ENCODE measurements at regions not wholly inside any gene's neighbourhood (a gene's known extent, or its start where the extent isn't known, plus 50 kb on each side); places are given as distances from the start of the nearest gene placed in this dataset.

DNA sequence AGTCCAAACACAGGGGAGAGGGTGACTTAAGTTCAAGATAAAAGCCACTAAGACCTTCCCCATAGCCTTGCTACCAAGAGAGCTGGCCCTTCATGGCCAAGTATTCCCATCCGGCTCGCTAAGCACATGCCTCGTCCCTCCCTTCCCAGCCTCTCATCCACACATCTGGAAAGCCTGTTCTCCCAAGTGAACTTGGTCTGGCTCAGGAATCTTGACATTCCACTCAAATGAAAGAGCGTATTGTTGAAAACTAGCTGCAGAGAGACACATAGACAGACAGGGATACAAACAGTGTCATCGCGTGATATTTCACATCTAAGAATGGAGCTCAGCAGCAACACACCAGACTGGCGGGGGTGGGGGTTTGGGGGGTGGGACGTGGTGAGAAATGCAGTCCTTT is 182.8 kb upstream of the FOXQ1 start:
- Mint-ChIP-seq H3K27me3 (ENCODE audit: low read depth) (no peaks in the 10 kb centered on the region; the same call in 1 of the 2 replicates), H3K4me1 (peaks cover 6% of the 10 kb centered on the region), H3K27ac (no peak overlapping the region), H3K4me3 (no peak overlapping the region), H3K9me3 (no peaks in the 10 kb centered on the region), H3K36me3 (no peaks in the 10 kb centered on the region)
- no peak for TF ChIP-seq USF2 (CRISPR knock-in tag; IDR thresholded peaks at IDR 0.05)
- CTCF ChIA-PET = interaction anchor here (0.5 kb wide), 1 partner anchor 226 kb away, joined by 3 read pairs; no protein-coding TSS in a partner anchor
- POLR2A ChIA-PET = no interaction called here
- ATAC-seq (no peak), DNase-seq (ENCODE audit: low spot score) (no peak)

GRCh38 chr6:1127597-1128288 is 184.2 kb upstream of the FOXQ1 start:
- no peak for TF ChIP-seq JUN (CRISPR knock-in tag; IDR thresholded peaks at IDR 0.05)
- no peak for TF ChIP-seq ATF1 (CRISPR knock-in tag; IDR thresholded peaks at IDR 0.05)
- TF ChIP-seq OVOL2 (CRISPR knock-in tag; IDR thresholded peaks at IDR 0.05; ENCODE audit: borderline replicate concordance) = no peak
- no peak for TF ChIP-seq GTF2I (CRISPR knock-in tag; conservative IDR thresholded peaks at IDR 0.05)
- TF ChIP-seq CDX4 (CRISPR knock-in tag; IDR thresholded peaks at IDR 0.05; ENCODE audit: borderline replicate concordance) = no peak
- TF ChIP-seq, protein P1, sequence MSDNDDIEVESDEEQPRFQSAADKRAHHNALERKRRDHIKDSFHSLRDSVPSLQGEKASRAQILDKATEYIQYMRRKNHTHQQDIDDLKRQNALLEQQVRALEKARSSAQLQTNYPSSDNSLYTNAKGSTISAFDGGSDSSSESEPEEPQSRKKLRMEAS (CRISPR knock-in tag; IDR thresholded peaks at IDR 0.05) = no peak
- H3K36me3 Mint-ChIP-seq = 0 out of 2 replicates have a peak, but pooled peaks cover 3% of the 10 kb centered on the region
- POLR2A ChIA-PET = no interaction called here
- no peak for DNase-seq (ENCODE audit: low spot score)
- no peak overlapping the region for H3K27ac Mint-ChIP-seq
- H3K27me3 Mint-ChIP-seq (ENCODE audit: low read depth) = no peaks in the 10 kb centered on the region; the same call in 1 of the 2 replicates
- CTCF ChIA-PET = no interaction called here
- ATAC-seq = no peak
- peaks cover 6% of the 10 kb centered on the region for H3K4me1 Mint-ChIP-seq
- peaks cover 7% of the 10 kb centered on the region for H3K9me3 Mint-ChIP-seq
- no peak overlapping the region for H3K4me3 Mint-ChIP-seq

DNA sequence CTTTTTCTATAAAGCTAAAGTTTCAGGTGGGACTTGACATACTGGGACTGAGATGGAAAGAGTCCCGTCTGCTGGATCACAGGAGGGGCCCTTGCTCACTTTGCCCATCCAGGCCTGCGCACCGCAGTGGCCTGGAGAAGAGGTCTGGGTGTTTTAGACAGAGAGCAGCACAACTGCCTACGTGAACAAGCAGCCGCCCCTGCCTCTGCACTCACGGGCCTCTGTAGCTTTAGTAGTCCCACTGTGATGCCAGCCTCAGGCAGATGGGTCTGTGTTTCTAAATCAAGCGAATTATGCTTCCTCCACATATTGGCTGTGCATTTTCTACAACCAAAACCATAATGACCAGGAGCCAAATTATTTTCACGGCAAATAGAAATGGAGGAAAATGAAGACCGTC is 184.8 kb upstream of the FOXQ1 start:
- POLR2A ChIA-PET = no interaction called here
- no peak overlapping the region for H3K4me3 Mint-ChIP-seq
- H3K27ac Mint-ChIP-seq = no peak overlapping the region
- H3K4me1 Mint-ChIP-seq = peaks cover 6% of the 10 kb centered on the region
- 0 out of 2 replicates have a peak, but pooled peaks cover 3% of the 10 kb centered on the region for H3K36me3 Mint-ChIP-seq
- TF ChIP-seq JUN (CRISPR knock-in tag; IDR thresholded peaks at IDR 0.05) (no peak), ZNF423 (CRISPR knock-in tag; IDR thresholded peaks at IDR 0.05) (no peak), SMAD3 (CRISPR knock-in tag; IDR thresholded peaks at IDR 0.05; ENCODE audit: borderline replicate concordance) (no peak), RELA (CRISPR knock-in tag; IDR thresholded peaks at IDR 0.05; ENCODE audit: borderline replicate concordance) (no peak), GABPB1 (CRISPR knock-in tag; IDR thresholded peaks at IDR 0.05) (no peak)
- no peak for ATAC-seq
- peaks cover 7% of the 10 kb centered on the region for H3K9me3 Mint-ChIP-seq
- DNase-seq (ENCODE audit: low spot score) = no peak
- CTCF ChIA-PET = no interaction called here
- no peaks in the 10 kb centered on the region; the same call in 1 of the 2 replicates for H3K27me3 Mint-ChIP-seq (ENCODE audit: low read depth)

- POLR2A ChIA-PET = no interaction called here
- ATAC-seq = no peak
- no peaks in the 10 kb centered on the region for H3K27me3 Mint-ChIP-seq (ENCODE audit: low read depth)
- H3K9me3 Mint-ChIP-seq = peaks cover 7% of the 10 kb centered on the region
- H3K36me3 Mint-ChIP-seq = 0 out of 2 replicates have a peak, but pooled peaks cover 3% of the 10 kb centered on the region
- H3K4me3 Mint-ChIP-seq = no peak overlapping the region
- H3K4me1 Mint-ChIP-seq = no peaks in the 10 kb centered on the region
- CTCF ChIA-PET = no interaction called here
- DNase-seq (ENCODE audit: low spot score) = no peak
- no peak overlapping the region for H3K27ac Mint-ChIP-seq
- TF ChIP-seq PREB (CRISPR knock-in tag; IDR thresholded peaks at IDR 0.05; ENCODE audit: borderline replicate concordance) (no peak), ATF1 (CRISPR knock-in tag; IDR thresholded peaks at IDR 0.05) (no peak), SMAD4 (CRISPR knock-in tag; IDR thresholded peaks at IDR 0.05) (no peak), EMX1 (CRISPR knock-in tag; IDR thresholded peaks at IDR 0.05) (no peak), ETV6 (CRISPR knock-in tag; IDR thresholded peaks at IDR 0.05) (no peak), ARID4B (CRISPR knock-in tag; IDR thresholded peaks at IDR 0.05; ENCODE audit: borderline replicate concordance) (no peak)
- TF ChIP-seq, protein P2, sequence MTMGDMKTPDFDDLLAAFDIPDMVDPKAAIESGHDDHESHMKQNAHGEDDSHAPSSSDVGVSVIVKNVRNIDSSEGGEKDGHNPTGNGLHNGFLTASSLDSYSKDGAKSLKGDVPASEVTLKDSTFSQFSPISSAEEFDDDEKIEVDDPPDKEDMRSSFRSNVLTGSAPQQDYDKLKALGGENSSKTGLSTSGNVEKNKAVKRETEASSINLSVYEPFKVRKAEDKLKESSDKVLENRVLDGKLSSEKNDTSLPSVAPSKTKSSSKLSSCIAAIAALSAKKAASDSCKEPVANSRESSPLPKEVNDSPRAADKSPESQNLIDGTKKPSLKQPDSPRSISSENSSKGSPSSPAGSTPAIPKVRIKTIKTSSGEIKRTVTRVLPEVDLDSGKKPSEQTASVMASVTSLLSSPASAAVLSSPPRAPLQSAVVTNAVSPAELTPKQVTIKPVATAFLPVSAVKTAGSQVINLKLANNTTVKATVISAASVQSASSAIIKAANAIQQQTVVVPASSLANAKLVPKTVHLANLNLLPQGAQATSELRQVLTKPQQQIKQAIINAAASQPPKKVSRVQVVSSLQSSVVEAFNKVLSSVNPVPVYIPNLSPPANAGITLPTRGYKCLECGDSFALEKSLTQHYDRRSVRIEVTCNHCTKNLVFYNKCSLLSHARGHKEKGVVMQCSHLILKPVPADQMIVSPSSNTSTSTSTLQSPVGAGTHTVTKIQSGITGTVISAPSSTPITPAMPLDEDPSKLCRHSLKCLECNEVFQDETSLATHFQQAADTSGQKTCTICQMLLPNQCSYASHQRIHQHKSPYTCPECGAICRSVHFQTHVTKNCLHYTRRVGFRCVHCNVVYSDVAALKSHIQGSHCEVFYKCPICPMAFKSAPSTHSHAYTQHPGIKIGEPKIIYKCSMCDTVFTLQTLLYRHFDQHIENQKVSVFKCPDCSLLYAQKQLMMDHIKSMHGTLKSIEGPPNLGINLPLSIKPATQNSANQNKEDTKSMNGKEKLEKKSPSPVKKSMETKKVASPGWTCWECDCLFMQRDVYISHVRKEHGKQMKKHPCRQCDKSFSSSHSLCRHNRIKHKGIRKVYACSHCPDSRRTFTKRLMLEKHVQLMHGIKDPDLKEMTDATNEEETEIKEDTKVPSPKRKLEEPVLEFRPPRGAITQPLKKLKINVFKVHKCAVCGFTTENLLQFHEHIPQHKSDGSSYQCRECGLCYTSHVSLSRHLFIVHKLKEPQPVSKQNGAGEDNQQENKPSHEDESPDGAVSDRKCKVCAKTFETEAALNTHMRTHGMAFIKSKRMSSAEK (CRISPR knock-in tag; IDR thresholded peaks at IDR 0.05; ENCODE audit: borderline replicate concordance) = no peak
Measured at GRCh38 chr6:1126036-1126435, 185.9 kb upstream of the FOXQ1 start.
